IPS-NIHi7 (cell line): ENCODE measurements at regions not wholly inside any gene's neighbourhood (a gene's known extent, or its start where the extent isn't known, plus 50 kb on each side); places are given as distances from the start of the nearest gene placed in this dataset.

Experiments used
- DNase-seq: peaks from one replicate; pipeline ENCODE4 v3.0.0; 2012; ENCODE audit warnings: mixed read lengths; ENCODE audit errors: extremely low spot score

GRCh38 chr2:120515759-120516678, 170.1 kb downstream of the INHBB start:
- no peak for DNase-seq

DNA sequence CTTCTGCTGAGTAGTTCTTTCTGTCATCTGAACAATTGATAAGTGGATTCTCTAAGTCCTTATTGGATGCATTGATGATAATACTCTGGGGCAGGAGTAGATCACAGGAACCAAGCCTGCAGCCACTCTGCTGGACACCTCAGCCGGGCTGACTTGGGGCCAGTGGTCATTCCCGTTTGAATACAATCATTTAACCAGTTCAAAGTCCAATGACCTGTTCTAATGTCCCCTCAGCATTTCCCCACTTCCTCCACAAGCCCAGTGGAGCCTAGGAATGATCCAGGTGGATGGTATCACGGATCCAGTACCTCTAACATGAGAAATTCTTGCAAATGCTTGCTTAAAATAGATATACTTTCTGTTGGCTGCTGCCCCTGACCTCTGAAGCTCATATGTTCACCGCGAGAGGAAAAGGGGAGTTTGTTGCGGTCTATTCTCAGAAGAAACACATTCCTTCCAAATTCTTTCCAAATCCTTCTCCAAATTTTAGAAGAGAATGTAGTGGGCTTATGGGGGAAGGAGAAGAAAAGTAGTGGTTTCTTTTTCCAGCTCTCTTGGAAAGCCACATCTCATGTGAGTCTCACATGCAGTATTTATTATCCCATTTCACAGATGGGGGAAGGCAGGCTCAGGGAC, 170.9 kb downstream of the INHBB start:
- no peak for DNase-seq

GRCh38 chr2:120517751-120518469, 172.0 kb downstream of the INHBB start:
- no peak for DNase-seq

GRCh38 chr2:120518819-120519218, 172.9 kb downstream of the INHBB start:
- no peak for DNase-seq

- no peak for DNase-seq
These were observed 173.5 kb downstream of the INHBB start for GRCh38 chr2:120519469-120519868.

- DNase-seq: no peak
These were observed 174.5 kb downstream of the INHBB start for GRCh38 chr2:120520454-120520853.

GRCh38 chr2:120520929-120521912, 175.3 kb downstream of the INHBB start:
- DNase-seq: peak; percentile 76

GRCh38 chr2:120522151-120522751, 176.3 kb downstream of the INHBB start:
- DNase-seq: no peak

- DNase-seq: no peak
These were observed 177.8 kb downstream of the INHBB start for GRCh38 chr2:120523766-120524165.

DNA sequence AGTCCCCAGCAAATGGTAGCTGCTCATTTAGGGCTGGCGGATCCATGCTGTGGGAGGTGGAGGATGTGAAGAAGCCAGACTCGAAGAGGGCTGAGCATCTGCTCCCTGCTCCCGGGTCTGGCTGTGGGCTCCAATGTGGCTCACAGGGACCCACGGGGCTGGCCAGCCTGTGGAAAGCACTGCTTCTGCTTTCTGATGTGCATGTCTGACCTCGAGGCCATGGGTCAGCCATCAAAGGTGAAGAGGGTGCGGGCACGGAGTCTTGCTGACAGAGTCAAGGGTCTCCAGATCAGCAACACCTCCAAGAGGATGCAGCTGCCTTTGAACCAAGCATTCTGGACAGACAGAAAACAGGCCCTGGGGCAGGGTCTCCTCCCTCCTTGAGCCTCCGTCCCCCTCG, 178.2 kb downstream of the INHBB start:
- no peak for DNase-seq

GRCh38 chr2:120525056-120526046, 179.4 kb downstream of the INHBB start:
- DNase-seq: no peak

DNA sequence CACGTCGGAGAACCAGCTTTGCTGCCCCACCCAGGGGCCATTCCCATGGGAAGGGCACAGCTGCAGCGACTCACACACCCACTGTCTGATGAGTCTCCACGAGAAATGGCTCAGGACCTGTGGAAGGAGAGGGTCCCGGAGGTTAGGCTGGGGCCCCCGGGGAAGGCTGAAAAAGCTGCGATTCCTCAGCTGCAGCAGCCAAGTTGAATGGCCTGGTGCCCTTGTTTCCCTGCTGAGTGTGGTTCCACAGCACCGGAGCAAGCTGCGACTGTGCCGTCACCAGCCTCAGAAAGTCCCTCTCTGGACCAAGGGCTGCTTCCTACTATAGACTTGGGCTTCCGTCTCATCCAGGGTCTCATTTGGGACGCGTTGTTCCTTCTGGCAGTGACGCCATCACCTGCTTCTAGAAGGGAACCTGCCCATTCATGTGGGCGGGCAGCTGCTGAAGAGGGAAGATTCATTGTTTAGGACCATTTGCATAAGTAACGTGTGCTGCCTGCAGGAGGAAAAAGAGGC, 180.2 kb downstream of the INHBB start:
- no peak for DNase-seq

DNA sequence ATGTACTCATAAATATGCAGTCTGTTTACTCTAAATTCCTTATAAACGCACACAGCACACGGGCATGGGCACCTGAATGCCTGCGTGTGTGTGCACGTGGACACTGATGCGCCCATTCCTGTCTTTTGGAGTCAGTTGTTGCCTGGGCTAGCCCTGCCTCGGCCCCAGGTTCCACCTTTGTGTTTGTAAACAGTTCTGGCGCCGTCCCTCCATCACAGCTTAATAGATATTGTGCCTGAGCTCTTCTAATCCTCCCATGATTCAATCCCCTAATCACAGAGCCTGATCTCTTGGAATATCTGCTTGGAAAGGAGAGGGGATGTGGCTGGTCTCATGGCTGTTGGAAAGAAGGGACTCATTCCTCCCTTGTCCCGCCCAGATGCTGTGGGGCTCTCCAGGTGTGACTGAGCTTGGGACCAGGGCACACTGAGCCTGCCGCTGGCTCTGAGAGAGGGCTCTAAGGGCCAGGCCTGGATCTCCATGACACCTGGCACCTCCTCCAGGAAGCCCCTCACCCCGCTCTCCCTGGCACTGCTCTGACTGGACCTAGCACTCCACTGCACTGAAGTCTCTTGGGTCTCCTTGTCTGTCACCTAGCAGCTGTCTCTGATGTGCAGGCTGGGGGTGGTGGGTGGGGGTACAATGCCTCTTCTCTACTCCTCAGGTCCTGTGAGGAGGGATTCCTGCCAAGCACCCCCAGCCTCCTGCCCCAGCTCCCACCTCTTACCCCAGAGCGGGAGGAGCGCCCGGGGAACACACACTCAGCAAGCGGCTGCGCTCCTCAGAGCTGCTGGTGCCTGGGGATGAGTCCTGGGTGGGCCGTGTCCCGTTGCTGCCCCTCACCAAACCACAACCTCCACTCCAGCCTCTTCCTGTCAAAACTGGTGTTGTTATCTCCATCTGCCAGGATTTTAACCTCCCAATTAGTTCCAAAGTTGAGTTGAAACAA, 181.3 kb downstream of the INHBB start:
- no peak for DNase-seq

- no peak for DNase-seq
These were observed 182.2 kb downstream of the INHBB start for GRCh38 chr2:120528051-120528692.

DNA sequence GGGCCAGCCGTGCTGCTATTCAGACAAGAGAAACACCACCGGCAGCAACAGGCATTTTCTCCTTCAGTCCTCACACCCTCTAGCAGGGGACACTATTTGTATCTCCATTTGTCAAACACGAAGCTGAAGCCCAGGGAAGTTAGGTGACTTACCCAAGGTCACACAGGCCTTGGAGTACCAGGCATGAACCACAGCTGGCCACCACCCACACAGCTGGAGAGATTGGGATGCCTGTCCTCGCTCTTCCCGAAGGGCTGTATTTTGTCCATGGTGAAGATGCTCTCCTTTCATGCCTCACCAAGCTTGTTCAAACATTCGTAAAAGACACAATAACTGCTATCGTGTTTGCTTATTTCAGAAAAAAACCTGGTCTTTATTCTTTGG, 182.7 kb downstream of the INHBB start:
- DNase-seq: no peak

DNA sequence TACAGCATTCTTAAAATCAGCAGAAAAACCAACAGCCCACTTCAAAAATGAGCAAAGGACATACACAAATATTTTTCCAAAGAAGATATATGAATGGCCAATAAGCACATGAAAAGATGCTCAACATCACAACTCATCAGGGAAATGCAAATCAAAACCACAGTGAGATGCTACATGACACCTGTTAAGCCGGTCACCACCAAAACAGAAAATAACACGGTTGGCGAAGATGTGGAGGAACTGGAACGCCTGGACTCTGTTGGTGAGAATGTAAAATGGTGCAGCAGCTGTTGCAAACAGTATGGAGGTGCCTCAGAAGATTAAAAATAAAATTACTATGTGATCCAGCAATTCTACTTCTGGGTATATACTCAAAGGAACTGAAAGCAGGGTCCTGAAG, 184.8 kb downstream of the INHBB start:
- no peak for DNase-seq

GRCh38 chr2:120531365-120531764, 185.4 kb downstream of the INHBB start:
- DNase-seq: no peak
